ENCODE measurements at regions not wholly inside any gene's neighbourhood (a gene's known extent, or its start where the extent isn't known, plus 50 kb on each side); places are given as distances from the start of the nearest gene placed in this dataset.

DNA sequence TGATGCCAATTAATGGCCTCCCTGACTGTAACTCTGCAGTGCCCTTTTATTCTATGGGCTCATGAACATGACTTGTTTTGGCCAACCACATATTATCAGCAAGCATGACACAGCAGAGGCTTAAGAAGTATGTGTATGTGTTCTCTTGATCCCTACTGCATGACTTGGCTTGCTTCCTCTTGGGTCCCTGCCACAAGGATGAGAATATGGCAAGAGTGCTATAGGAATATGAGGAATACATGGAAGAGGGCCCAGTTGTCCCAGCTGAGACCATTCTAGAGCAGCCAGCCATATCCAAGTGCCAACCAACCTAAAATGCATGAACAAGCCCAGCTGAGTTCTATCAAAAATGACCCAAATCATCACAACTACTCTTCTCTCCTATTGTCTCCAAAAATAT is 576.7 kb upstream of the PCDH9 start:
- no peak for FAIRE-seq
- POLR2A ChIA-PET = no interaction called here
- no peak overlapping the region for H3K4me3 ChIP-seq
- no peaks in the 10 kb centered on the region for H3K9me3 ChIP-seq
- ATAC-seq = no peak
- H3K27ac ChIP-seq = no peak overlapping the region
- CTCF ChIA-PET = no interaction called here
- no peak overlapping the region for H3K4me2 ChIP-seq
- DNase-seq (ENCODE audit: low read depth in 1 of 2, low spot score in 1 of 2) = no peak
- TF ChIP-seq HOXB13 (CRISPR knock-in tag; IDR thresholded peaks at IDR 0.05; ENCODE audit: low read depth) (no peak), NR3C1 (IDR thresholded peaks at IDR 0.05) (no peak), PHF8 (IDR thresholded peaks at IDR 0.05; ENCODE audit: borderline replicate concordance, low read depth) (no peak), HMGXB4 (CRISPR knock-in tag; IDR thresholded peaks at IDR 0.05; ENCODE audit: borderline replicate concordance) (no peak), ZSCAN20 (CRISPR knock-in tag; IDR thresholded peaks at IDR 0.05) (no peak), ZFP36 (IDR thresholded peaks at IDR 0.05; ENCODE audit: borderline replicate concordance, partially characterized antibody) (no peak), ESRRA (IDR thresholded peaks at IDR 0.05; ENCODE audit: borderline replicate concordance, low read length) (no peak), CHD4 (IDR thresholded peaks at IDR 0.05; ENCODE audit: borderline replicate concordance) (no peak), ATOH8 (CRISPR knock-in tag; IDR thresholded peaks at IDR 0.05; ENCODE audit: low read depth) (no peak), HES2 (IDR thresholded peaks at IDR 0.05) (no peak), NPAS2 (CRISPR knock-in tag; IDR thresholded peaks at IDR 0.05; ENCODE audit: borderline replicate concordance) (no peak), CTCF (IDR thresholded peaks at IDR 0.05) (no peak), CBX8 (IDR thresholded peaks at IDR 0.05) (no peak), HDAC2 (IDR thresholded peaks at IDR 0.05) (no peak)
- TF ChIP-seq, protein P1, sequence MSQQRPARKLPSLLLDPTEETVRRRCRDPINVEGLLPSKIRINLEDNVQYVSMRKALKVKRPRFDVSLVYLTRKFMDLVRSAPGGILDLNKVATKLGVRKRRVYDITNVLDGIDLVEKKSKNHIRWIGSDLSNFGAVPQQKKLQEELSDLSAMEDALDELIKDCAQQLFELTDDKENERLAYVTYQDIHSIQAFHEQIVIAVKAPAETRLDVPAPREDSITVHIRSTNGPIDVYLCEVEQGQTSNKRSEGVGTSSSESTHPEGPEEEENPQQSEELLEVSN (IDR thresholded peaks at IDR 0.05; ENCODE audit: borderline replicate concordance, low read depth) = no peak
- no peaks in the 10 kb centered on the region for H3K4me1 ChIP-seq

- Histone ChIP-seq H3K9me3 (no peaks in the 10 kb centered on the region), H3K27ac (no peak overlapping the region), H3K4me3 (no peak overlapping the region), H3K4me2 (no peak overlapping the region), H3K4me1 (no peaks in the 10 kb centered on the region)
- ATAC-seq (no peak), FAIRE-seq (no peak), DNase-seq (ENCODE audit: low read depth in 1 of 2, low spot score in 1 of 2) (no peak)
- CTCF ChIA-PET = no interaction called here
- TF ChIP-seq HOXB5 (CRISPR knock-in tag; IDR thresholded peaks at IDR 0.05) (no peak), HOXA7 (CRISPR knock-in tag; IDR thresholded peaks at IDR 0.05) (no peak), KDM5A (IDR thresholded peaks at IDR 0.05) (no peak), RNF2 (IDR thresholded peaks at IDR 0.05; ENCODE audit: borderline replicate concordance, low read depth) (no peak), NPAS2 (CRISPR knock-in tag; IDR thresholded peaks at IDR 0.05; ENCODE audit: borderline replicate concordance) (no peak), JUN (IDR thresholded peaks at IDR 0.05) (no peak), REST (IDR thresholded peaks at IDR 0.05) (no peak), POLR2AphosphoS2 (conservative IDR thresholded peaks at IDR 0.05; ENCODE audit: low read length) (no peak)
- POLR2A ChIA-PET = no interaction called here
- 72% methylated on average over 8 of the region's 8 CpGs for WGBS (ENCODE audit: missing lambda C conversion rate)
Observed at GRCh38 chr13:67803118-67803517, 573.0 kb upstream of the PCDH9 start.
